Activated T-helper 1 cell treated with anti-CD3 and anti-CD28 coated beads, Interleukin-2, amount 50 U/mL, for 16 hours (primary cell): ENCODE measurements at regions not wholly inside any gene's neighbourhood (a gene's known extent, or its start where the extent isn't known, plus 50 kb on each side); places are given as distances from the start of the nearest gene placed in this dataset.

Experiments
- DNase-seq, 2 donors: peaks; one replicate each; pipeline ENCODE4 v3.0.0-alpha.2; 2020; ENCODE audit warnings: low read depth in 1 of 2, low spot score in 1 of 2

DNA sequence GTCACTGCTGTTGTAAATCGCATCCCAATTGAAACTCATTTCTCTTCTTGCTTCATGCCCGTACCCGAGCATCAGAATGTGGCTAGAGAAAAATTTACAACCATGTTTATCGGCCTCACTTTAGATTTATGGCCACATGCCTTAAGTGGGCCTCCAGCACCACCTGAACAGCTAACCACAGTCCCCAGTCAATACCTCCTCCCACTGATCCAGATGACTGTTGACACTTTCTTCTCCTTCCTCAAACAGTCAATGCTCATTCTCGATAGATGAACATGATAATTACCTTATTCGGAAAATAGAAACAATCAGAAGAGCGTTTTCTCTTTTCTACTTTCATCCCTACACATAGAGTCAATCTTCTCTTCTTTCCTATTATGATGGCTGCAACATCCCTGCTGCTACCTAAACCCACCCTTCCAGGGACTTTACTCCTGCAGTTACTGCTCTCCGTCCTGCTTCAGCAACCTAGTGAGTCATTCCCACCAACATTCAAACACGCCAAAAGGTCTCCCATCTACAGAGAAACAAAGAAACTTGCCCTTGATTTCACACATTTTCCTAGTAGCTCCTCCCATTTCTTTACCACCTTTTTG lies 416.3 kb upstream of the MAF start:
- DNase-seq = no peak

DNA sequence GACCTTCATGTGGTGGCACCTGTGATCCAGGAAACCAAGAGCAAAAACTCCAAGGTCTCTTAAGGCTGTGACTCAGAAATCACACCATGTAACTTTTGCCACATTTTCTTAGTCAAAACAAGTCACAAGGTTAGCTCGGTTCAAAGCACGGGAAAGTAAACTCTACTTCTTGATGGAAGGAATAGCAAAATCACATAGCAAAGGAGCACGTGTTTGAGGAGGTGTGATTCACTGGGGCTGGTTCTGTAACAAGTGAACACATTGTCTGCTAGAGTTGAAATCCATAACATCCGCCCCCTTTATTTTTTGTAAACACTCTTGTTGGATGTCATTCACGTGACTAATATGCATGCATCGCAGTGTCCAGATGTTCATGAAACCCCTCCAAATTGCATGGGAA lies 415.0 kb upstream of the MAF start:
- no peak for DNase-seq

DNA sequence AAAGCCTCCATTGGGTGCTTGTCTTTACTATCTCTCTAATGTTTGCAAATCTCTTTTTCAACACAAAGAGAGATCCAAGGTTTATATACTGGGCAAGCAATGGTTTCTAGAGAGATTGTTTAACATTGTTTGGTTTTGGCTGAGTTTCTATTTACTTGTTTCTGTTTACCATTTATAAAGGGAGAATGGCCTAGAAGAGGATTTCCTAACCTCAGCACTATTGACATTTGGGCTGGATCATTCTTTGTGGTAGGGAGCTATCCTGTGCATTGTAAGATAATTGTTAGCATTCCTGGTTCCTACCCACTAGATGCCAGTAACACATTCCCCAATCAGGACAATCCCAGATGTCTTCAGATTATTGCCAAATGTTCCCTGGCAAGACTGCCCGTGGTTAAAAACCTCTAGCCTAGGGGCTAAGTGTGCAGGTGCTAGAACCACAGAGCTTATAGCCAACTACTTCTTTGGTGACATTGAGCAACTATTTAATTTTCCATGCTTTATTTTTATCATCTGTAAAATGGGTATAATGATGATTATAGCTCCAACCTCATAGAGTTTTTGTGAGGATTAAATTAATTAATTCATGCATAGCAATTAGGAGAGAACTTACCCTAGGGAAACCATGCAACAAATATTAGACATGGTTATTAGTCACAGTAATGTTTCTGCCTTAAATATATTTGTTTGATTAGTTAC lies 413.9 kb upstream of the MAF start:
- no peak for DNase-seq

DNA sequence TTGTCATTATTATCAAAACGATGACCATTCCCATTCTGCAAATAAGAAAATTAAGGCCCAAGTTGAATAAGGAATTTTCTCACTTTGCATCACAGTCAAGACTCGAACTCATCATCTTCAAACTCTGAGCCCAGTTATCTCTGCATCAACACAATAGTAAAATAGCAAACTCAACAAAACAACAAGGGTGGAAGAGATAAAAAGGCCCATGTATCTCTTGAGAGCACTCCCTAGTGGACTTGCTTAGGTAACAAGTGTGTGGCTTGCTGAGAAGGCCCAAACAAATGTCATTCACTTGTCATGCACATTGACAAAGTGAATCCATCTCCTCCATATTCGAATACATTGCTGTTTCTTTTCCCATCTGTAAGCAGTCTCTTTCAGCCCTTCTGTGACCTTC lies 412.0 kb upstream of the MAF start:
- no peak for DNase-seq

DNA sequence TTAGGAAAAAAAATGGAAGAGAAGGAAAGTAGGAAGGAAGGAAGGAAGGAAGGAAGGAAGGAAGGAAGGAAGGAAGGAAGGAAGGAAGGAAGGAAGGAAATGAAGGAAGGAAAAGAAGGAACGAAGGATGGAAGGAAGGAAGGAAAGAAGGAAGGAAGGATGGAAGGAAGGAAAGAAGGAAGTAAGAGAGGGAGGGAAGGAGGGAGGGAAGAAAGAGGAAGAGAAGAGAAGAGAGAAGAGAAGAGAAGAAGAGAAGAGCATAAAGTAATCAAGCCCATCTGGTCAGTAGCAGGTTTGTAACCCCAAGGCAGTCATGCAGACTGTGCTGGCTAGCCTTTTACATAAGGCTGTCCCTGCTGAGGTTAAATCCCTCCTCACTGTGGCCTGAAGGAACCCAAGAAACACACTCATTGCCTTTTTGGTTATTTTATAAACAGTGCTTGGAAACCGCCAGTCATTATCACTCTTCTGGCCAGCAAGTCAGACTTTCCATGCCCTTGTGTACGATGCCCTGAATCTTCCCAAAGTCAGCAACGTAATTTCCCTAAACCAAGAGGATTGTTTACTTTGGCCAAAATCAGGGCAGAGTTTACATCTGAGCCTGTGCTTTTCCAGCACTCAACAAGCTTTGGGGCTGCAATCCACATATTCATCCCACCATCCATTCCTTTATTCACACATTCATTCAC lies 409.6 kb upstream of the MAF start:
- DNase-seq = no peak

DNA sequence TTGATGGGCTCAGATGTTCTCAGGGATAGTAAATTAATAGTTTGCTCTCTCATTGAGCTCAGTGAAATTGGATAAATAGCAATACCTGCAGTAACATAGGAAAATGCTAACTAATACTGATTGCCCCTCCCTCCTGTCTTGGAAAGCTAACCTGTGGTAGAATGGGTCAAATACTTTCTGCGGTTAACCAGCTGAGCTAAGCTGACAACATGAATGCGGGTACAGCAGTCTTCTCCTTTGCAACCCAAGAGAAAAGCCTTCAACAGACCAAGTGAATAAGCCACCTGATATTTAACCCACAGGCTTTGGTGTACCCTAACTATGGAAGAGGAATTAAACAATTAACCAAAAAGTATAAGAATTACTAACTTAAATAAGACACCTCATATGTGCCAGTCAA lies 408.3 kb upstream of the MAF start:
- DNase-seq = no peak

DNA sequence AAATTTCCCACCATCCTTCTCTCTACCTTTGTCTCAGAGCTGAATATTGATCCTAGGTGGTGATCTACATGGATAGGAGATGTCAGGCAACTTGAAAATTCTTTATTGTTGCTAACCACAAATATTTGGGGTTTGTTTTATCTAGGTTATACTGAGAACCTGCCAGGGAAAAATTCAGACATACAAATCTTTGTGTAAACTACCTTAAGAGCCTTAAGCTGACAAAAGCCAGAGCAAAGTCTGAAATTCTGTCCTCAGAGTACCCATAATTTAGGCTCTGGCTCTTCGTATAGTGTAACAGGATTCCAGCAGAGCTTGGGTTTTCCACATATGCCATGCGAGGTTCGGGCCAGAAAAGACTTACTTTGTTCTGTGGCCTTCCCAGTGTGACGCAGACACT lies 406.7 kb upstream of the MAF start:
- DNase-seq = no peak

DNA sequence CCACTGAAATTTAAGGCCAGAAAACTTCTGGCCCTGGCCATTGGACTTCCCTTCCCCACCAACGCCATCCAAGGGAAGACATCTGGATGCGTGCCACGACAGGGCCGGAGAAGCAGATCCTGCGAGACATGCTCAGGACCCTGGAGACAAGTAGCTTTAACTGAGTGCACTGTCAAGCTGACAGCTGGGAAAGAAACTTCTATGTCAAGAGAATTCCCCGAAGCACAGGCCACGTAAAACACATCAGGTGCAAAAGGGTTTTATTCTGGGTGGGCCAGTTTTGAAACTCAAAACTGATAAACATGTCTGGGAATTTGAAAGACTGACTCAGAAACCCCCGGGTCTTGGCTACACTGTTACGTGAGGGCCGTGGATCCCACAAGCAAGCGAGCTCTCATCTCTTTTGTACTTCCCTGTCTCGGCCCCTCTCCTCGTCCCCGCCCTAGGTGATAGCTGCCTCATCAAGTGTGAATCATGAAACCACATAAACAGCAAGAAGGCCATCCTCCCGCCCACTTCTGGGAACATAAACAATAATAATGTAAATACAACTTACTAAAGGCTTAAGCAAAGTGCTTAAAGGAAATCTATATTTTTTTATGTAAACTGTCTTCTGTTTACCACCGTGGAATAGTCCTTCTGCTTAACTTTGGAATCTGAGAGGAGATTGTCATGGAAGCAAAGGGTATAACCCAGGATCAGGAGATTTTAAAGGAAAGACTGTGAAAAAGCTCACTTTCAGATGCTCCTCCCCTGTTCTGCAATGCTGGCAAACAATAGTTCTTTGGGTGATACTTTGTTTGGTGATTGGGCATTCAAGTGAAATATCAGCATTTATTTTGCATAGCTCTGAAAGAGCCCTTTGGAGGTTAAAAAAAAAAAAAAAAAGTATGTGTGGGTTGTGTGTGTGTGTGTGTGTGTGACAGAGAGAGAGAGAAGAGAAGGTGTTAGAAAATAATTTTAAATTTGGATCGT lies 406.0 kb upstream of the MAF start:
- no peak for DNase-seq

DNA sequence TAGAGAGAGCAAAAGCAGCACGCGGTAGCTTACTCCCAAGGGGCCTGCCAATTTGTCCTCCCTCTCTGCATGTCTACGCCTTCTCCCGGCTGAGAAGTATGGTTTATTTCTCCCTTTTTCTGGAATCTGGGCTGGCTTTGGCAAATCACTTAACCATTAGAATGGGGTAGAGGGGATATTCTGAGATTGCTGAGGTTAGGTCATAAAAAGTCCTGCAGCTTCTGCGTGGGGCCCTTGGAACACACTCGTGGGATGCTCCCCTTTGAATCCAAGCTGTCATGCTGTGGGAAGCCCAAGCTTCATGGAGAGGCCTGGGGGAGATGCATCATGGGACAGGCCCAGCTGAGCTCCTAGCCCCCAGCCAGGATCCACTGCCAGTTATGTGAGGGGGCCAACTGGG lies 403.6 kb upstream of the MAF start:
- no peak for DNase-seq

DNA sequence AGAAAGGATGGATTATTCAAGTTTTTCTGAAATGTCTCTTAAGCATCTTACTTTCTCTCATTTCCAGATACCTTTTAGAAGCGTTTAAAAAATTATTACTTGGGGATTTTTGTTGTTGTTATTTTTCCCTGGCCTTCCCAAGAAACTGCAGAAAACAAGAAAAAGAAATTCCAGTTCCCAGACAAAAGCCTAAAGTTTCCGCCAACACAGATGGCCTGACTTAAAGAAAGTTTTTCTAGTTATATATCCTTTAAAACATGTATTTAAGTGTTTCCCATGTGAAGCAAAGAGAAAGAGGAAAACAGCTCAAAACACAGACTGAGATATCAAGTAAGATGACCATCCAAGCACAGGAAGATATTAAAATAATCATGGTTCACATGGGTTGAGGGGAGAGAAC lies 401.7 kb upstream of the MAF start:
- no peak for DNase-seq

DNA sequence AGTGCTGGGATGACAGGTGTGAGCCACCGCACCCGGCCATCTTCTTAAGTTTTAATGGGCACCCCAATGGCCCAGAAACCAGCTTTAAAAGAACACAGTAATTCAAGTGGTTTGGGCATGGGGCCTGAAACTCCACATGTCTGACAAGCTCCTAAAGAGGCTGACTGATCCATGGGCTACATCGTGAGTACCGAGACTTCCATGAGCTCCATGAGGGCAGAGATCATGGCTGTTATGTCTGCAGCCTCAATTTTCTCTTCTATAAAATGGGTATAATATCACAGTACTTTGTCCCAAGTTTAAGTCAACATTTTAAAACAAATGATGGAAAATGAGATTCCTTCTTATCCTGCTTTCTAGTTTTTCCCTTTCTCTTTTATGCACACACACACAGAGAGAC lies 397.6 kb upstream of the MAF start:
- no peak for DNase-seq

DNA sequence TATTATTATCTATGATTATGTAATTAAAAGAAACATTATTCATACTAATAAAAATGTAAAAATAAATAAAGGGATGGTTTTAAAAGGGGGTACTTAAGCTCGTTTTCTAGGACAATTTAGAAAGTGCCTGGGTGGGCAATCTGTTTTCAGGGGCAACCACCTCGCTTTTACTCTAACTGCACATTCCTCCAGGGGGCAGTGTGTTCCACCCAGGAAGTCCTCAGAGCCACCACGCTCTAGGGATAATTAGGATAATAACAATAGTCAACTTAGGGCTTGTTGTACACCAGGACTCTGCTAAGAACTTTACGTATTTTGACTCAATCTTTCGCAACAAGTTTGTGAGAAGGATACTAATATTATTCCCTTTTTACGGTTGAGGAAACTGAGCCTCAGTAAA lies 396.7 kb upstream of the MAF start:
- no peak for DNase-seq

DNA sequence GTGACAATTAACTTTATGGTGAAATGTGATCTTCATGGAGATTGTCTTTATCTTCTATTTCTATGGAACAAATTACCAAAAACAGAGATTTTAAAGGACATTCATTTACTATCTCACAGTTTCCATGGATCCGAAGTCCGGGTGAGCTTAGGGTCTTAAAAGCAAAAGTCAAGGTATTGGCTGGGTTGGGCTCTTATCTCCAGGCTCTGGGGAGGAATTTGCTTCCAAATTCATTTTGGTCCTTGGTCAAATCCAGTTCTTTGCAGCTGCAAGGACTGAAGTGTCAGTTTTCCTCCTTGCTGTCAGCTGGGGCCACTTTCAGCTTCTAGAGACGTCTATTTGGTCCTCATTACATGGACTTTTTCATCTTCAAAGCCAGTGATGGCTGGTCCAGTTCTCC lies 395.8 kb upstream of the MAF start:
- DNase-seq = no peak

DNA sequence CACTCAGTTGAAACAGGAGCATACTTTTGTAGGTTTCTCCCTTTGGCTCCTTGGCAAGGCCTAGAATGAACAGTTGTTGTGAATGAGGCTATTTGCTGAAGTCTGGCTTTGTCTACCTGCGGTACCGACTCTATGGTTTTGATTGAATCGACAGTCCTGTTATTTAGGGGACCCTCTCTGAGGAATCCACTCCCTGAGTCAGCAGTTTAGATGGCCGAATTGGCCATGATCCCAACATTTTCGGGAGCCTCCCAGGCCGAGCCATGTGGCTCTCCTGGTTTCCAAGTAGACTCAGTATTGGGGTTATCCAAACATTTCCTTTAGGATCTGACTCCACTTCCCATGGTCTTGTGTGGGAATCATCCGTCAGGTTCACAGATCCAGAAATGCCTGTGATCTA lies 394.8 kb upstream of the MAF start:
- DNase-seq = no peak

DNA sequence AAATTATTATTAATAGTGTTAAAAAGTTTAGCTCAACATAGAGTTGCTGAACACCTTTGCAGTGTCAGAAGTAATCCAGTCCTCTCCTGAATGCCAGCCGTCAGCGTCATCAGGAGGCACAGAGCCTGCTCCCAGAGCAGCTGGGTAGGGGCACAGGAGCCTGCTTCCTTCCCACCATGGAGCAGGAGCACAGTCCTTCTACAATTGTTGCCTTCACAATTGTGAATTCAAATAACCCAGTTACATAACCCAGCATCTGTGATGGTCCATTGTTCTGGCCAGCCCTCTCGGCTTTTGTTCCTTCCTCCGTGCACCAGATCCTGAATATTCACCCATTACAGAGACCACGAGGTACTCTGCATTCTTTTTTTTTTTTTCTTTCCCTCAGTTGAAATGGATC lies 393.9 kb upstream of the MAF start:
- DNase-seq = no peak

DNA sequence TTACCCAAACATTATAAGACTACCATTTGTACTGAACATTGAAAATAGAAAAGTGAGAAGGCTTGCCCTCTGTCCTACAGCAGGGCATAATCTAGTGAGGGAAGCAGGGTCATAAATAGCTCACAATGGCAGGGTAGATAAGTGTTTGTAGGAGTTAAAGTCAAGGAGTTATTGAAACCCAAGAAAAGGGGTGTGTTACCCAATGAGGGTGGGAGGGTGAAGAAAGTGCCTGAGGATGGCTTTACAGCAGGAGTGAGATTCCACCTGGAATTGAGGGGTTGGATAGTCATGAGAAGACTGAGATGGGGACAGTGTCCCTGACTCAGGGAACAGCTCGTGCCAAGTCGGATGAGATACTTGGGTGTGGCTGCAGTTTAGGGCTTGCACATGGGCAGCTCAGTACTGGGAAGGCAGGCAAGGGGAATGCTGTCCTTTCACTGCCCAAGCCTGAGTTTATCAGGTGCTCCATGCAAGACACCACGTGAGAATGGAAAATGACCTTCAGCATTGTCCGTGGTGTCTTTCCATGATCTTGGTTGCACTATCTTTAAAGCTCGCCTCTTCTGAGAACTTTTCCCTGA lies 393.2 kb upstream of the MAF start:
- no peak for DNase-seq

DNA sequence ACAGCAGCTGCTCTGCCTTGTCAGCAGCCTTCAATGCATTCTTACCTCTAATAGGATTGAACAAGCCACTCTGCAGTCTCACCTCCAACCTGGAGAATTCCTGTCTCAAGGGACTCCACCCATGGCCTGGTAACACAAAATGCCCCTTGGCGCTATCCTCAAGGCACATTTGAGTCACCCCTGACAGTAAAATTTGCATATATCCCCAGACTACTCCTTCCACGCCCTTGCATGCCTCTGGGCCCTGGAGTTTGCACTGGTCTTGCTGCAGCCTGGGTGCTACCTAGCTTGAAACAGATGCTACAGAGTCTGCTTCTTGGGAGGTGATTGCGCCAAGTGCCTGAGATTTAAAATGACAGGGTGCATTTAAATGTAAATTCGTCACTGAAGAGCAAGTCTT lies 391.4 kb upstream of the MAF start:
- DNase-seq = no peak

DNA sequence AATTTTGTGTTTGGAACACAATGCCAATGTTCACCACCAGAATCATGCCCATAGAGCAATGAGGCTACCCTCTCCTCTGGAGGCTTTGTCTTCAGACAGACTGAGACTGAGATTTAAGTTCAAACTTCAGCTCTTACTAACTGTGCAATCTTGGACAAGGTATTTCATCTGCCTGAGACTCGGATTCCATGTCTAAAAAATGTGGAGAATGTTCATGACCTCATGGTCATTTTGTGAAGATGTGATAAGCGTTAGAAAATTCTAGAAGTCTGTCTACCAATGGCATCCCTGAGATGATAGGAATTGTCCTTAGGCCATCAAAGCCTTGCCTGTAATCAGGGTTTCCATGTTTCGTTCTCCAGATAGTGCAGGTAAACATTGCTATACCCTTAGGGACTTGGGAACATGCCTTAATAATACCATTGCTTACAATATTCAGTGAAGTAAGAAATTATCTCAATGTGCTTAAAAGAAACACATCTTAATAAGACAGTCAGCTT lies 388.2 kb upstream of the MAF start:
- DNase-seq = no peak

DNA sequence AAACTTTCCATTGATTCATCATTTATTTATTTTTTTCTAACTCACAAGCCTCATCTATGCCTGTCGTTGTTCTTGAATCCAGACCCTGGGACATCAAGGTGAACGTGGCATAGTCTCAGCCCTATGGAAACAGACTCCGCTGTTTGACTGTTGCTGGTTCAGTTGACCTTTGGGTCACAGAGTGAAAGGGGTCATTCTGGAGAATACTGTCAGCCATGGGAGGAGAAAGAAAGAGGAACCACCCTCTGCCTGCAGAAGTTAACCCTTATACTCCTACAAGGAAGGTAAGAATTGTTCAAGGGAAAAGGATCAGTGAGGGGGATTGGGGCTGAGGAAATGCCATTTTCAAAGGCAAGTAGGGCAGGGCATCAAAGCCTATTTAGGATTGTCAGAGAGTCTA lies 387.6 kb upstream of the MAF start:
- no peak for DNase-seq

DNA sequence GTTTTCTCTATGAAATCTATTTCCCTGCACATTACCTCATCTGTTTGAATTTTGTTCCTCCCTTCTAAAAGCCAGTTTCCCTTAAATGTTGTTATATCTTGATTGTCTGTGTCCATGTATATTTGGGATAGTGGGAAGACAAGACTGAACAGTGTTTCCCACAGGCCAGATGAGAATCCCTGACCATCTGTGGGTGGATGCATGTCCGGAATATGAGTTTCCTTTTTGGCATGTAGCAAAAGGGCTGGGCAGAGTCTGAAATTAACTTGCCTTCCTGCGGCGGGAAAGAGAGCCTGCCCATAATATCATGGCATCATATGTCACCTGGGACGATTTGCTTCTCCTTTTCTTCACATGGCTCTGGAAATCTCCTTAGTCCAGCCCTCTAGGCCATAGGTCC lies 385.8 kb upstream of the MAF start:
- DNase-seq = no peak

DNA sequence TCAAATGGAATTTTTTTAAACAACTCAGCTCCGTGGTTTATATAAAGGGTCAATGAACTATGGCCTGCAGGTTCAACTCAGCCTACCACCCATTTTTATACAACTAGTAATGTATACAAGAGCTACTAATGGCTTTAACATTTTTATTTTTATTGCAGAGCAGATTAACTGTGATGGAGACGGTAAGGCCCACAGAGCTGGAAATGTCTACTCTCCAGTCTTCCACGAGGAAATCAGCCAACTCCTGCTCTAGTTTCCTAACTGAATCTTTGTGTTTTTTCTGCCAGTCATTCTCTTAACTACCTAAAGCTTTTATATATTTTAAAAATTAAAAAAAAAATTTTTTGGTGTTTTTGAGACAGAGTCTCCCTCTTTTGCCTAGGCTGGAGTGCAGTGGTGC lies 385.1 kb upstream of the MAF start:
- no peak for DNase-seq
